Spleen (tissue), 7 donors: ENCODE measurements at regions not wholly inside any gene's neighbourhood (a gene's known extent, or its start where the extent isn't known, plus 50 kb on each side); places are given as distances from the start of the nearest gene placed in this dataset.

Experiments used
- CTCF ChIP-seq, 11 experiments: fragments of 200-600 bp in 7 of 11; fragments of 450-650 bp in 4 of 11; sonication (generic) in 4 of 11; IDR thresholded peaks in 8 of 11; conservative IDR thresholded peaks in 3 of 11; 1 replicate in 7 of 11; 2 replicates in 4 of 11; pipeline versions ENCODE4 v1.4.0 to v1.8.0; 2016 to 2021; ENCODE audit warnings: antibody characterized with exemption in 11 of 11, inconsistent platforms in 4 of 11, mild to moderate bottlenecking in 1 of 11
- POLR2A ChIP-seq, 3 donors: fragments of 450-650 bp; IDR thresholded peaks; one replicate each; pipeline ENCODE4 v1.5.1; 2017; ENCODE audit warnings: antibody characterized with exemption in 3 of 3, mild to moderate bottlenecking in 1 of 3
- POLR2AphosphoS5 ChIP-seq, 3 donors: sonication (generic); formaldehyde crosslinking; IDR thresholded peaks; one replicate each; pipeline ENCODE4 v1.5.1; 2017; ENCODE audit warnings: antibody characterized with exemption in 3 of 3
- donor health status: DM: no; HTN: no; CAD: no; lungs with moderate emphysema.
- donor health status: DM: no; HTN: no; CAD: no.
- donor health status: DM: no; HTN: no; CAD: no.

DNA sequence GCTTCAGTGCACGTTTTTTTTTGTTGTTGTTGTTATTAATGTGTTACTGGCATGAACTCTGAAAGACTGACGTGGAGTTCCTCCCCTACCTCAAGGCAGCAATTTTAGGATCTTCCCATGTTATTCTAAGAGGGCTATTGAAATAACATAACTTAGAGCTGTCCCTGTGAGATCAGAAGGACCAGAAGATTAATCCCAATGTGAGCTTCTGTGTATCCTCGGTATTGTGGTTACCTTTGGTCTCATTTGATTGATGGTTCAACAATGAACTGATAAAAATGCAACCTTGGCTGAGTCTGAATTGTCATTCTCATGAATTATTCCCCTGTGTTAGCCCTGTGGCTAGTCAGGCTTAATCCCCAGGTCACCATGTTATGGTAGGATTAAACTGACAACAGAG lies 394.1 kb downstream of the TRIB2 start:
- TF ChIP-seq POLR2A (IDR thresholded peaks at IDR 0.05) (no peak), CTCF (IDR thresholded peaks at IDR 0.05 in 8 of 11, conservative IDR thresholded peaks at IDR 0.05 in 3 of 11) (no peak), POLR2AphosphoS5 (IDR thresholded peaks at IDR 0.05) (no peak)
